NCI-H526 treated with DMSO at 0.1 percent for 48 hours (cell line): ENCODE measurements at regions not wholly inside any gene's neighbourhood (a gene's known extent, or its start where the extent isn't known, plus 50 kb on each side); places are given as distances from the start of the nearest gene placed in this dataset.
"Not testable (repeated sequence)": the region's sequence is repeated elsewhere in the genome, so short reads cannot be mapped to it uniquely, and the experiment has no call there.

Experiments
- DNase-seq: peaks from one replicate; lab custom pipeline; 2025; lab: John Stamatoyannopoulos, UW

DNA sequence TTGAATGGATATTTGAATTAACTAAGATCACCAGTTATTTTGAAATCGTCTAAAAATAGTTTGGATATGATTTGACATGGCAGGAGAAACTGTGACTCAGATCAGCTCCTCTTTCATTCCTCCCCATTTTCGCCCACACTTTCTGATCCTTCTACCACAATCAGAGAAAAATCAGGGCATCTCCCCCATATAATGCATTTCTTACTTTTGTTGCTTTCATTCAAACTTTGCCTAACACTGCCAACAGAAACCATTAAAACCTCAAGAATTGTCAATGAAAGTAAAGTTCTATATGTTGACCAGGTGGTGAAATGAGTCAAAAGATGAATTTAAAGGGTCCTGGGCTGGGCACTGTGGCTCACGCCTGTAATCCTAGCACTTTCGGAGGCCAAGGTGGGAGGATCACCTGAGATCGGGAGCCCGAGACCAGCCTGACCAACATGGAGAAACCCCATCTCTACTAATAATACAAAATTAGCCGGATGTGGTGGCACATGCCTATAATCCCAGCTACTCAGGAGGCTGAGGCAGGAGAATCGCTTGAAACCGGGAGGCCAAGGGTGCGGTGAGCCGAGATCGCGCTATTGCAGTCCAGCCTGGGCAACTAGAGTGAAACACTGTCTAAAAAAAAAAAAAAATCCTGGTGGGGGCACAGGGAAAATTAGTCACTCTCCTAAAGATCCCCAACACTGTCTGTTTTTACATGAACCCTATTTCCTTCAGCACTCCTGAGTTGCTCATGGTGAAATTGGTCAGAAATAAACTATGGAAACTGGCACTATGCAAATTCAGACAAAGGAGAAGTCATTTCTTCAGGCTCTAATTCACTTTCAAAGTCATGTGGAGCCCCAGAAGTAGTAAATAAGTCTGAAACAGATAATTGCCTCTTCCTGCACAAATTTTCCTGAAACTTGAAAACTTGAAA lies 122.8 kb upstream of the NOCT start:
- no peak for DNase-seq

- DNase-seq: no peak
Measured at GRCh38 chr4:138891631-138892031, 124.0 kb upstream of the NOCT start.

DNA sequence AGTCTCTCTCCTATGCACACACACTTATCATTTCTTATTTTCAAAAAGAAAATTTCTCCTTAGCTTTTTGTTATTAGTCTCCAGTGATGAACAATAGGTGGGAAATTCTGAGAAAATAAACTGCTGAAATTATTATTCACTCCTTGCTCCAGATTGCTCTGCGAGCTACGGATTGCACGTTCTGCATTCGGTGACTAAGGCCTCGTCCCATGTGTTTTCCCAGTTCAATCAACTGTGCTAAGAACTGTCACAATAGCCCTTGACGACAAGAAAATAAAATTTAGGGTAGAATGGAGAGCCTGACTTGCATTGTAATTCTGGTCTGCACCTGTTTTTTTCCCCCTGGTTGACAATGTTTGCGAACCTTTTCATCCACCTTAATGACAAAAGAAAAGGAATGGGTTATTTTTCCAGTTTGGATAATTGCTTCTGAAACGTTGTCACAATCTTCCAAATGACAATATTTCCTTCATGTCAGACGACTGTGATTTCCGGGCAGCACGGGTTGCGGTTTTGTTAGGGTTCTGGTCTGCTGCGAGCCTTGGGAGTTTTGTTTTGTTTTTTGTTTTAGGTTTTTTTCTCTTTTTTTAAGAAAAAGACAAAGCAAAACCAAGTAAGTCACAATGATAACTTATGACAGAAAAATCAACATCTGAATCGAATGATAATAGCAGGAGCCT lies 124.5 kb upstream of the NOCT start:
- no peak for DNase-seq

GRCh38 chr4:138889216-138889615 lies 126.4 kb upstream of the NOCT start:
- no peak for DNase-seq

DNA sequence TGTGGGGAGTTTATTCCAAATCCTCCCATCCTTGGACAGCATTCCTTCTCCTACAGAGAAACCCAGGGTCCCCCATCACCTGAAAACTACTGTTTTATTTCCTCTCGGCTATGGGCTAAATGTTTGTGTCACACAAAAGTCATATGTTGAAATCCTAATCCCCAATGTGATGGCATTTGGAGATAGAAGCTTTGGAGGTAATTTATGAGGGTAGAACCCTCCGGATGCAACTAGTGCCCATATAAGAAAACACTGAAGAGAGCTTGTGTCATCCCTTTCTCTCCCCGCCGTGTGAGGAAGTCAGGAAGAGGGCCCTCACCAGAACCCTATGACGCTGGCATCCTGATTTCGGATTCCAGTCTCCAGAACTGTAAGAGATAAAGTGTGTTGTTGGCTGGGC lies 127.8 kb upstream of the NOCT start:
- no peak for DNase-seq

- DNase-seq: no peak
Measured at GRCh38 chr4:138887341-138887740, 128.2 kb upstream of the NOCT start.

DNA sequence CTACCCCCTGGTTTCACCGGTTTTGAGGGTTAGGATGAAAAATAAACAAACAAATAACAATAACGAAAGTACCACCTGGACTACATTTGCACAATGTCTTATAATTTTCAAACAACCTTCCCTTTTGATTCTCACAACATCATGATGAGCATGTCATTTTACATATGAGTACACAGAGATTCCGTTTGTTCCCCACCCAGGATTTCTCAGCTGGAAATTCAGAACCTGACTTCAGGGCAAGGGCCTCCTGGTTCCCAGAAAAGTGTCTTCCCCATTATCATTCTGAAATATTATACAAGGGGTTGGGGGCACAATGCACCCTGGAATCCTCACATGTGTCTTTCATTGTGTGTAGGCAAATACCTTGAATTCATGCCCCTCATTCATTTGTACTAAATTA lies 135.8 kb upstream of the NOCT start:
- DNase-seq: no peak

GRCh38 chr4:138875891-138876608 lies 139.5 kb upstream of the NOCT start:
- DNase-seq: no peak

- no peak for DNase-seq
Measured at GRCh38 chr4:138871555-138871875, 144.1 kb upstream of the NOCT start.

DNA sequence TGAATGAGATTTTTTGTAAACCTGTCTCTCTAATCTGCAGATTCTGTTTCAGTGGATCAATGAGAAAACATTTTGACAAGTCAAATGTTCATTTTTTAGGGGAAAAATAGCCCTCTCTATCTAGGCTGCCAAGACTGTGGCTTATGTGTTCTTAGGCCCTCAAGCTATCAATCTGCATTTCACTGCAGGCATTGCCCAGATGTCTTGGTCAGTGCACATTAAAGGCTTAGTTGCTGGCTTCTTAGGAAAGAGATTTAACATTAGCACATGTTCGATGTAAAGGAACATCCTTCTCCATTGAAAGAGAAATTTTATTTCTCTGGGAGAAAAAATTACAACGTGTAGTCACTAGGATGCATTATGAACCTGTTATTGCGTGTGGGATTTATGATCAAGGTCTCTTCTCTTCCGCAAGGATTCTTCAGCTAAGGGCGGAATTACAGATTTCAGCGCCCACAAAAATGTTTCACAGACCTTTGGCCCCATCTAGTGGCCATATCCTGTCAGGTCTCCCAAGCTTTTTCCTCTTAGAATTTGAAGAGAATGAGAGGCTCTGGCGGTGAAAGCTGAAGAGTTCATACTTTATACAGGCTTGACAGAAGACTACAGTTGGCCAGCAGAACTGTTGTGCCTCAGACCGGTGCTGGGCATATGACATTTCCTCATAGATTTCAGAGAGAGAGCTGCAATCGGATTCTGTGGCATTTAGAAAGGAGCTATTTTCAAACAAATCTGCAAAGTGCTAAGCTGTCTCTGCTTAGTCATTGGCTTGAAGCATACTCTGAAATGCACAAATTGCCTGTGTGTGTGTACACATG lies 144.6 kb upstream of the NOCT start:
- peak; percentile 39 for DNase-seq

DNA sequence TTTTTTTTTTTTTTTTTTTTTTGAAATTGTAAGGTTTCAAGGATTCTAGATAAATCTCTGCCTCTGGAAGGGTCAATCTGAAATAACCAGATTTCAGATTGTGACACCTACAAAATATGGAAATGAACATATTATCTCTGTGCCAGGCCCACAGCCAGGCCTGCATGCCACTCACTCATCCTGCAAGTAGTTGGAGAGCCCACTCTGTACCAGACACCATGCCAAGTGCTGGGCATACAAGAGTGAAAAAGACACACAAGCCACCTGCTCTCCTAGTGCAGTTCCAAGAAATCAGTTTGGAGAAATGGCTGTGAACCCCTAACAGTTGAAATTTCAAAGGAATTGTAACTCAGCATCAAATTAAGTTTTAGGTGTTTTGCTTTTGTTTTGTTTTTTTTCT lies 145.9 kb upstream of the NOCT start:
- DNase-seq: no peak

GRCh38 chr4:138869165-138869564 lies 146.4 kb upstream of the NOCT start:
- DNase-seq: no peak

DNA sequence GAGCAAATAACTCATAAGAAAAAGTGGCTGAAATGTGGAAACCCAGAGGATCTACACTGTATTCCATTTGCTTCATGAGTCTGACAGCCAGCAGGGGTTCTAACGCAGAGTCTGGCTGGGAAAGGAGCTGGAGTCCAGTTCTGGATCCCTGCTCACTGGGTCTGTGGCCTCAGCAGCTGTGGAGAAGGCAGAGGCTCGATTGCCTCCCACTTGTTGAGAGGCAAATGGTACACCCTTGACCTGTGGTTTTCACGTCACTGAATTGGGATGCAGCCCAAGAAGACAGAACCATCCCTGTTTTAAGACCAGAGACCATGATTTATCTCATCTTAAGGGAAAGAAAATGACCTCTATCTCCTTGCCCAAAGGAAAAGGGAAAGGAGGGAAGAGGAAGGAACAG lies 147.0 kb upstream of the NOCT start:
- no peak for DNase-seq

- no peak for DNase-seq
Measured at GRCh38 chr4:138867404-138867803, 148.2 kb upstream of the NOCT start.

DNA sequence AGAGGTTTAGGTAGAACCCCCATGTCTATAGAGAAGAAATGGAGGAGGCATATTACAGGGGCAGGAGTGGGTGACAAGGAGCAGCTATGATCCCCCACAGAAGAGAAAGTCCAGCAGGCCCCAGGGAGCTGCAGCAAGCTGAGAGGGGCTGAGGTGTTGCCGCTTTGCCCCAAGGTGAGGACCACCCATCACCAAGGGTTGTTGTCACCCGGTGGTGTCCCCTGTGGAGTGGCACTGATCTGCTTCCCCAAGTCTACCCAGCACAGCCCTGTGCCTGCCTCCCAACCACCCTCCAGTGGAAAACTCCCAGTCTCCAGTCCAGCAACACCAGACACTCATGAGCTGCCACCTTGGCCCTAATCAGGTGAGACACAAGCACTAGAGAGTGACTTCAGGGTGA lies 149.3 kb upstream of the NOCT start:
- no peak for DNase-seq

DNA sequence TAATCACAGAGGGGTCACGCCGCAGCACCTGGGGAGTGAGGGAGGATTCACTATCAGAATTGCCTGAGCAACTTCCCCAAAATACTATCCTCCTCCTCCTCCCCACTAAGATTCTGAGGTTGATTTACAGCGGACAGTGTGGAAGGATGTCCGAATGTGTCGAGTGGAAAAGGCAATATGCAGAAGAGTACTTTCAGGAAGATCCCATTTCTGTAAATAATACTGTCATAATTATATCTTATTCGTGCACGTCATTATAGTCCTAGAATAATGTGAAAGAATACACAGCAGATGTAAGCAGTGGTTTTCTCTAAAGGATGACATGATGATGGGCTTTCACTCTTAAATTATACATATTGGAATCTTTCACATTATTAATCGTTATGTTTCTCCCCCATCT lies 149.8 kb upstream of the NOCT start:
- DNase-seq: no peak

DNA sequence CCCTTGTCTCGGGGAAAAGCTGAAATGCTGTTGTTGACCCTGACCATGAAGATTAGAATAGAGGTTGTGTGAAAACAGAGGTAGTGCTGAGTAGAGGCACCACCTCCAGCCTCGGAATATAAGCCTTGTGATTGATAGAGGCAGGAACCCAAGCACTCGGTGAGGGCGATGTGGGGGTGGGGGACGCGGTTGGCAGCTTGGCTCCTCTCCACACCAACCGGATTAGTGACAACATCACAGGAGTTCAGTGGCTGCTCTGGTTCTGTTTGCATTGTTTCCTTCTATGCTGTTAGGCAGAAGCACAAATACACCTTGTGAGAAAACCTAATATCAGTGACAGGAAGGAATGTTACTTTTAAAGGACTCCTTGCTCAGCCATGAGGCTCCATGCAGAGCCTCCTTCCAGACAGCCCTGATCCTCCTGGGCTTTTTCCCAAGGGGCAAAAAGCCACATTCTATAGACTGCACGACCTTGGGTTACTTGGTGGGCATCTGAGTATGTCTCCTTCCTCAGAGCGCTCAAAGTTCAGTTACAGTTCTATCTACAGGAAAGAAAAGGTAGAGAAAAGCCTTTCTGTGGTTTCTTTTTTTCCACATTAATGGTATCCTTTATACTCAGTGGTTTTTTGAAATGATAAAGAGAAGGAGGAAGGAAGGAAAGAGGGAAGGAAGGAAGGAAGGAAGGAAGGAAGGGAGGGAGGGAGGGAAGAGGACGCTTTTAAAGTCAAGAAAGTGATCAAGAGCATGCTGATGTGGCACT lies 150.4 kb upstream of the NOCT start:
- no peak for DNase-seq

- no peak for DNase-seq
Measured at GRCh38 chr4:138863160-138863559, 152.4 kb upstream of the NOCT start.

GRCh38 chr4:138861135-138861534 lies 154.4 kb upstream of the NOCT start:
- no peak for DNase-seq

DNA sequence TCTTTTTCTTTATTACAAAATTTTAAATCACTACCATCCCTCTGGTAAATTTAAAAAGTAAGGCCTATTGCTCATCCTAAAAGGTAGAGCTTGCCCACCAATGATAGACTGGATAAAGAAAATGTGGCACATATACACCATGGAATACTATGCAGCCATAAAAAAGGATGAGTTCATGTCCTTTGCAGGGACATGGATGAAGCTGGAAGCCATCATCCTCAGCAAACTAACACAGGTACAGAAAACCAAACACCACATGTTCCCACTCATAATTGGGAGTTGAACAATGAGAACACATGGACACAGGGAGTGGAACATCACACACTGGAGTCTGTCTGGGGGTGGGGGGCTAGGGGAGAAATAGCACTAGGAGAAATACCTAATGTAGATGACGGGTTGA lies 155.2 kb upstream of the NOCT start:
- DNase-seq: not testable (repeated sequence)

DNA sequence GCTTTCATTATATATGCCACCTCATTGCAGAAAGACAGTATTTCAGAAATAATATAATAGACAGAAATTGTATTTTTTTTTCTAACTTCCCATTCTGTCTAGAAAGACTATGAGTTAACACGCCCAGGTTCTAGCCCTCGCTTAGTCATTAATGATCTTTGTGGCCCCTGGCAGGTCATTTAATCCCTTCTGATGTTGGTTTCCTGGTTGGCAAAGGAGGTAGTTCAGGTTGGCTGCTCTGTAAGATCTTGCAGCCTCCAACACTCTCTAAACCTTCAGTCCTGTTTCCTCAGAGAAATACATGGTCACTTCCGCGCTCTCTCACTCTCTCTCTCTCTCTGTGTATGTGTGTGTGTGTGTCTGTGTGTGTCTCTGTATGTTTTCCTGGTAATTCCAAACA lies 156.3 kb upstream of the NOCT start:
- no peak for DNase-seq
